Stimulated activated CD8-positive, alpha-beta memory T cell treated with anti-CD3 and anti-CD28 coated beads, Interleukin-12 subunit alpha, Interleukin-12 subunit beta, amount 100 ng/mL, for 24 hours (primary cell): ENCODE measurements at regions not wholly inside any gene's neighbourhood (a gene's known extent, or its start where the extent isn't known, plus 50 kb on each side); places are given as distances from the start of the nearest gene placed in this dataset.

Source experiments
- DNase-seq: peaks from one replicate; pipeline ENCODE4 v3.0.0-alpha.2; 2020; ENCODE audit errors: extremely low read depth

DNA sequence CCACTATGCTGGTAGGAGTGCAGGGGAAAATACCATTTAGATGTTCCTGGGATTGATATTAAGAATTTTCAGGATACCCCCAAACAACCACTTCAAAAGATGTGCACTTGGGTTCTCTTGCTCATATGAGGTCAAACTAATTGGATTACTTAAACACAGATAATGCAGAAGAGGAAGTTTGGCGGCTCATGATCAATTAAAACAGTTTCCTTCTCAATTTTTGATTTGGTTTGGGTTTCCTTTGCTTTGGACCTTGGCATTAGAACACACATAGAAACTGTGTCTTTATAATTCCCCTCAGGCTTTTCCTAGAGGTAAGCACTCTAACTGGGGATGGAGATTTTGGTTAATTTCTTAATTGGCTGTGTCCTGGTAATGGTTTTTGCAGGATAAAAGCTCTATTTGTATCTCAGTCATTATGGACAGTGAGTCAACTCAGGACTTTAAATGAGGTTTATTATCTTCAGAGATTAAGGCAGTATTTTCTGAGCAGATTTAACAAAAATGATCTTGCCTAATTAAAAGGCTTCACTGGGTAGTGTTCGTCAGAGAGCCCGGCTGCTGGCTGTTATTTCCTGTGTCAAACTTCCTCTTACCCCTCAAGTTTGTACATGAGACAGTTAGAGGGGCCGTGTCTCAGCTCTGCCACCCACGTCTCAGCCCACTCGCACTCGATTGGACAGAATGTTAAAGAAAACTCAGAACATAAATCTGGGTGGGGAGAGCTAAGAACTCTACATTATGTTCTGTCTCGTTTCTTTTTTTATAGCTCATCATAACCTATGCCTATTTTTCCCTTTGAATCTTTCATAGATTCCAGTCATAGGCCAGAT is 50.3 kb upstream of the PREP start:
- no peak for DNase-seq
